Tibial artery (tissue), 4 donors: ENCODE measurements at regions not wholly inside any gene's neighbourhood (a gene's known extent, or its start where the extent isn't known, plus 50 kb on each side); places are given as distances from the start of the nearest gene placed in this dataset.

ENCODE experiments used
- DNase-seq, 2 donors: peaks; one replicate each; pipeline ENCODE4 v3.0.0-alpha.2; 2019
- H3K27ac ChIP-seq, 2 donors: fragments of 200-600 bp; sonication (generic) in 1 of 2; 1 replicate in 1 of 2; 2 replicates in 1 of 2; pipeline ENCODE4 v1.5.1; 2018 to 2019; ENCODE audit warnings: mild to moderate bottlenecking in 1 of 2
- H3K27me3 ChIP-seq, 2 donors: fragments of 200-600 bp; sonication (generic) in 1 of 2; one replicate each; pipeline versions ENCODE4 v1.5.1 to v1.6.0; 2016 to 2019
- H3K36me3 ChIP-seq, 3 donors: fragments of 200-600 bp; sonication (generic) in 2 of 3; one replicate each; pipeline ENCODE4 v1.5.1; 2016 to 2019; ENCODE audit warnings: mild to moderate bottlenecking in 2 of 3
- H3K4me1 ChIP-seq, 4 donors: fragments of 200-600 bp; sonication (generic) in 2 of 4; 1 replicate in 3 of 4; 2 replicates in 1 of 4; pipeline ENCODE4 v1.5.1; 2016 to 2019
- H3K4me3 ChIP-seq, 2 donors: fragments of 200-600 bp; sonication (generic) in 1 of 2; 1 replicate in 1 of 2; 2 replicates in 1 of 2; pipeline ENCODE4 v1.5.1; 2018 to 2019; ENCODE audit warnings: mild to moderate bottlenecking in 2 of 2
- H3K9me3 ChIP-seq, 3 donors: fragments of 200-600 bp; sonication (generic) in 1 of 3; one replicate each; pipeline ENCODE4 v1.5.1; 2016 to 2019
- intact Hi-C: fragments of 100-400 bp; cut with DNase I; formaldehyde crosslinking; loops from one replicate; pipeline ENCODE4 v1.15.0; 2023; ENCODE audit warnings: low total_unique reads
- TF ChIP-seq, protein P1 (sequence below), 2 experiments: fragments of 200-600 bp in 1 of 2; fragments of 450-650 bp in 1 of 2; IDR thresholded peaks; one replicate each; pipeline ENCODE4 v1.5.1; 2017 to 2019; ENCODE audit warnings: antibody characterized with exemption in 2 of 2, mild to moderate bottlenecking in 1 of 2, moderate library complexity in 1 of 2

DNA sequence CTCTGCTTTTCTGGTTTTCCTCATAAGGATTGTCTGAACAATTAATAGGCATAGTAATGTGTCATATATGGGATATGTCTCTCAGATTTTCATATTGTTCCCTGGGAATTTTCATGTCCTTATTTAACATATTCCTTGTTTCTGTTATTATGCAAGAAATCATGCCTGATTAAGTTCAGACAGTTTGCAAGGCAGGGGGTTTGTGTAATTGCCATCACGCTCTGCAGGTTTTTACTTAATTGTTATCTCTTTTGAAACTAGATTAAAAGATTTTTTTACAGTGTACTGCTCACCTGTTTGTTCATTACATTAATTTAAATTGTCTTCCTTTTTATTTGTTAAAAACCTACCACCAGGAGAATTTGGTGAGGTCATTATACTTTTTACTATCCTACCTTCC lies 1253.2 kb upstream of the PRR20A start:
- Histone ChIP-seq H3K27ac (no peak overlapping the region), H3K4me1 (no peaks in the 10 kb centered on the region), H3K36me3 (no peaks in the 10 kb centered on the region), H3K4me3 (no peak overlapping the region), H3K9me3 (no peaks in the 10 kb centered on the region), H3K27me3 (no peaks in the 10 kb centered on the region)
- intact Hi-C loops = no loop called here
- TF ChIP-seq, protein P1, sequence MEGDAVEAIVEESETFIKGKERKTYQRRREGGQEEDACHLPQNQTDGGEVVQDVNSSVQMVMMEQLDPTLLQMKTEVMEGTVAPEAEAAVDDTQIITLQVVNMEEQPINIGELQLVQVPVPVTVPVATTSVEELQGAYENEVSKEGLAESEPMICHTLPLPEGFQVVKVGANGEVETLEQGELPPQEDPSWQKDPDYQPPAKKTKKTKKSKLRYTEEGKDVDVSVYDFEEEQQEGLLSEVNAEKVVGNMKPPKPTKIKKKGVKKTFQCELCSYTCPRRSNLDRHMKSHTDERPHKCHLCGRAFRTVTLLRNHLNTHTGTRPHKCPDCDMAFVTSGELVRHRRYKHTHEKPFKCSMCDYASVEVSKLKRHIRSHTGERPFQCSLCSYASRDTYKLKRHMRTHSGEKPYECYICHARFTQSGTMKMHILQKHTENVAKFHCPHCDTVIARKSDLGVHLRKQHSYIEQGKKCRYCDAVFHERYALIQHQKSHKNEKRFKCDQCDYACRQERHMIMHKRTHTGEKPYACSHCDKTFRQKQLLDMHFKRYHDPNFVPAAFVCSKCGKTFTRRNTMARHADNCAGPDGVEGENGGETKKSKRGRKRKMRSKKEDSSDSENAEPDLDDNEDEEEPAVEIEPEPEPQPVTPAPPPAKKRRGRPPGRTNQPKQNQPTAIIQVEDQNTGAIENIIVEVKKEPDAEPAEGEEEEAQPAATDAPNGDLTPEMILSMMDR (IDR thresholded peaks at IDR 0.05) = no peak
- DNase-seq = no peak

DNA sequence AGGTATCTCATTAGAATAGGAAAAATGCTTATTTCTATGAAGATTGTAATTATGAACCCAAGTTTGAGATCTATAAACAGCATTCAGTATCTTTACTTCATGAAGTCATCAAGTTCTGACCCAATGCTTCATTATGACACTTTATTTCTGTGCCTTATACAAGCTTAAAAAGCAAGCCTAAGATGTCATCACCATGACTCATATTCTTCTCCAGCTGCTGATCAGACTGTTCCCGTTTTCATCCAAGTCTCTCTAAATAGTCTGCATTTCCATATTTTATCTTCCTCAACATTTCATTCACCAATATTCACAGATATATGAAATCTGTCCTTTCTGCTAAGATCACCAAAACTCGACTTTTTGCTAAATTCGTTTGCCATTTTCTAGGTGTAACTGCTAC lies 1247.2 kb upstream of the PRR20A start:
- TF ChIP-seq, protein P1 (IDR thresholded peaks at IDR 0.05) = no peak
- no peaks in the 10 kb centered on the region for H3K9me3 ChIP-seq
- H3K4me3 ChIP-seq = no peak overlapping the region
- no peak for DNase-seq
- H3K4me1 ChIP-seq = no peaks in the 10 kb centered on the region
- intact Hi-C loops = no loop called here
- no peaks in the 10 kb centered on the region for H3K27me3 ChIP-seq
- no peaks in the 10 kb centered on the region for H3K36me3 ChIP-seq
- H3K27ac ChIP-seq = no peak overlapping the region

DNA sequence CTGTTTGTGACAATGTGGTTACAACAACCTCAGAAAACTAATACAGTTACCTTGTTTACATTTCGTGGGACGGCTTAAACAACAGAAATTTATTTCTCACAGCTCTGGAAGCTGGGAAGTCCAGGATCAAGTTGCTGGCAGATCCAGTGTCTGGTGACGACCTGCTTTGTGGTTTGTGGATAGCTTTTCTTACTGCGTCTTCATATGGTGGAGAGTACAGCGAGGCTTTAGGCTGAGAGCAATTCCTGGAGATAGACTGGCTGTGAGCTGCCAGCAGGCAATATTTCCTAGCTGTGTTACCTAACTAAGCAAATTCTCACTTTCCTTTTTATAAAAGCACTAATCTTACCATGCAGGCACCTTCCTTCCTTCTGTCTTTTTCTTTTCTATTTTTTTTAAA lies 1203.5 kb upstream of the PRR20A start:
- H3K4me3 ChIP-seq = no peak overlapping the region
- H3K27me3 ChIP-seq = no peaks in the 10 kb centered on the region
- TF ChIP-seq, protein P1 (IDR thresholded peaks at IDR 0.05) = no peak
- intact Hi-C loops = no loop called here
- DNase-seq = no peak
- no peaks in the 10 kb centered on the region for H3K36me3 ChIP-seq
- no peak overlapping the region for H3K27ac ChIP-seq
- H3K9me3 ChIP-seq = no peaks in the 10 kb centered on the region
- no peaks in the 10 kb centered on the region for H3K4me1 ChIP-seq

DNA sequence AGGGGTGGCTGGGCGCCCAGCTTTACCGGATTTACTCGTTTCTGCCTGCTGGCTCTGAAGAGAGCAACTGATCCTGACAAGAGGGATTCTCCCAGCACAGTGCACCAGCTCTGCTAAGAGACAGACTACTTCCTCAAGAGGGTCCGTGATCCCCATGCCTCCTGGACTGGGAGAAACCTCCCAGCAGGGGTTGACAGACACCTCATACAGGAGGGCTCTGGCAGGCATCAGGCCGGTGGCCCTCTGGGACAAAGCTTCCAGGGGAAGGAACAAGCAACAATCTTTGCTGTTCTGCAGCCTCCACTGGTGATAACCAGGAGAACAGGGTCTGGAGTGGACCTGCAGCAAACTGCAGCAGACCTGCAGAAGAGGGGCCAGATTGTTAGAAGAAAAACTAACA lies 1192.5 kb upstream of the PRR20A start:
- Histone ChIP-seq H3K27ac (no peak overlapping the region), H3K4me3 (no peak overlapping the region), H3K4me1 (no peaks in the 10 kb centered on the region), H3K9me3 (no peaks in the 10 kb centered on the region), H3K27me3 (no peaks in the 10 kb centered on the region), H3K36me3 (no peaks in the 10 kb centered on the region)
- intact Hi-C loops = no loop called here
- TF ChIP-seq, protein P1 (IDR thresholded peaks at IDR 0.05) = no peak
- no peak for DNase-seq

DNA sequence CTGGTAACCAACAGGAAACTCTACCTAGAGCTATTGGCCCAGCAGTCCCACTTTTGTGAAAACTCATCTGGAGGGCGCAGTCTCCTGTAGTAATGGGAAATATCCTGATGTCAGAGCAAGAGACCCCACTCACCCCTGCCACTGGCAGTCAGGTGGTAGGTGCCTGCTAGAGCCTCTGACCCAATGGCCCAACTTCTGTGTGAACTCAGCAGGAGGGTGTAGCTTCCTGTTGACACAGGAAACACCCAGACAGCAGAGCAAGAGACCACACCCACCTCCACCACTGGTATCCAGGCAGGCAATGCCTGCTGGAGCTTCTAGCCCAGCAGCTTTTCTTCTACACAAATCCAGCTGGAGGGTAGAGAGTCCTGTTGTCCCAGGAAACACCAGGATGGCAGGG lies 1176.8 kb upstream of the PRR20A start:
- Histone ChIP-seq H3K36me3 (no peaks in the 10 kb centered on the region), H3K4me3 (no peak overlapping the region), H3K27ac (no peak overlapping the region), H3K4me1 (no peaks in the 10 kb centered on the region), H3K9me3 (peaks cover 0 to 9% (median 0%) of the 10 kb centered on the region in 3 donors), H3K27me3 (no peaks in the 10 kb centered on the region)
- intact Hi-C loops = no loop called here
- TF ChIP-seq, protein P1 (IDR thresholded peaks at IDR 0.05) = no peak
- DNase-seq = no peak

DNA sequence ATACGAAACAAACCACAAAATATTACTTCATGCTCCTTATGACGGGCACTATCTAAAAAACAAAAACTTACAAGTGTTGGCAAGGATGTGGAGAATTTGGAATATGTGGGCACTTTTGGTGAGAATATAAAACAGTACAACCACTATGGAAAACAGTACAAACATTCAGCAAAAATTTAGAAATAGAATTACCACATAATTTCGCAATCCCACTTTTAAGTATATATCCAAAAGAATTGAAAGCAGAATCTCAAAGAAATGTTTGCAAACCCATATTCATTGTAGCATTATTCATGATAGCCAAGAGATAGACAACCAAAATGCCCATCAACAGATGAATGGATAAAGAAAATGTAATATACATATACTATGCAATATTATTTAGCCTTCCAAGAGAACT lies 1173.7 kb upstream of the PRR20A start:
- H3K36me3 ChIP-seq = no peaks in the 10 kb centered on the region
- no peak for DNase-seq
- H3K4me1 ChIP-seq = no peaks in the 10 kb centered on the region
- peaks cover 0 to 7% (median 0%) of the 10 kb centered on the region in 3 donors for H3K9me3 ChIP-seq
- no peak overlapping the region for H3K4me3 ChIP-seq
- no peaks in the 10 kb centered on the region for H3K27me3 ChIP-seq
- H3K27ac ChIP-seq = no peak overlapping the region
- intact Hi-C loops = no loop called here
- TF ChIP-seq, protein P1 (IDR thresholded peaks at IDR 0.05) = no peak
